Lower leg skin (tissue), 3 donors: ENCODE measurements at regions not wholly inside any gene's neighbourhood (a gene's known extent, or its start where the extent isn't known, plus 50 kb on each side); places are given as distances from the start of the nearest gene placed in this dataset.

Source experiments
- POLR2A ChIP-seq, 2 donors: fragments of 450-650 bp; IDR thresholded peaks; one replicate each; pipeline ENCODE4 v1.6.1; 2016 to 2017; ENCODE audit warnings: antibody characterized with exemption in 2 of 2, mild to moderate bottlenecking in 1 of 2, moderate library complexity in 1 of 2
- TF ChIP-seq, protein P1 (sequence below), 3 donors: fragments of 450-650 bp; IDR thresholded peaks; one replicate each; pipeline ENCODE4 v1.5.1; 2016; ENCODE audit warnings: antibody characterized with exemption in 3 of 3, mild to moderate bottlenecking in 3 of 3, moderate library complexity in 2 of 3

DNA sequence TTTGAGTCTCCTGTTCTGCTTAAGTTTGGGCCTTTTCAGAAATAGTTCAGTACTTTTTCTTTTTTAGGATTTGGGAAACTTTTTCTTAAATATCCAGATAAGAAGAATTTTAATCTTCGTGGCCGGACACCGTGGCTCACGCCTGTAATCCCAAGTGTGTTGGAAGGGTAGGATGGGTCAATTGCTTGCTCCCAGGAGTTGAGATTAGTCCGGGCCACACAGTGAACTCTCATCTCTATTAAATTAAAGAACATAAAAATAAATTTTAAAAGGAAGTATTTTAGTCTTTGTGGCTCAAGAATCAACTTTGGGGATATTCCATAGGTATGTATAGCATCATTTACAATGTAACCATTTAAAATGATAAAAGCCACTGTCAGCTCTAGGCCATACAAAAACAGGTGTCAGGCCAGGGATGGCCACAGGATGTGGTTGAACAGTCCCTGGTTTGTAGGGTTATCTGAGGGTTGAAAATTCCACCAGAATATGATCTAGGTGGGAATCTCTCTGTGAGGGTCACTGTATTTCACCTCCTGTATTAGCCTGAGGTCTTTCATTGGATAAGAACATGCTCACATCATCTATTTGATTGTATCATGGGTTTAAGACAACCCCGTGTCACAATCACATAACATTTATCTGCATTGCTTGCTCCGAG lies 115.6 kb downstream of the GGTLC2 start:
- no peak for TF ChIP-seq POLR2A (IDR thresholded peaks at IDR 0.05)
- TF ChIP-seq, protein P1, sequence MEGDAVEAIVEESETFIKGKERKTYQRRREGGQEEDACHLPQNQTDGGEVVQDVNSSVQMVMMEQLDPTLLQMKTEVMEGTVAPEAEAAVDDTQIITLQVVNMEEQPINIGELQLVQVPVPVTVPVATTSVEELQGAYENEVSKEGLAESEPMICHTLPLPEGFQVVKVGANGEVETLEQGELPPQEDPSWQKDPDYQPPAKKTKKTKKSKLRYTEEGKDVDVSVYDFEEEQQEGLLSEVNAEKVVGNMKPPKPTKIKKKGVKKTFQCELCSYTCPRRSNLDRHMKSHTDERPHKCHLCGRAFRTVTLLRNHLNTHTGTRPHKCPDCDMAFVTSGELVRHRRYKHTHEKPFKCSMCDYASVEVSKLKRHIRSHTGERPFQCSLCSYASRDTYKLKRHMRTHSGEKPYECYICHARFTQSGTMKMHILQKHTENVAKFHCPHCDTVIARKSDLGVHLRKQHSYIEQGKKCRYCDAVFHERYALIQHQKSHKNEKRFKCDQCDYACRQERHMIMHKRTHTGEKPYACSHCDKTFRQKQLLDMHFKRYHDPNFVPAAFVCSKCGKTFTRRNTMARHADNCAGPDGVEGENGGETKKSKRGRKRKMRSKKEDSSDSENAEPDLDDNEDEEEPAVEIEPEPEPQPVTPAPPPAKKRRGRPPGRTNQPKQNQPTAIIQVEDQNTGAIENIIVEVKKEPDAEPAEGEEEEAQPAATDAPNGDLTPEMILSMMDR (IDR thresholded peaks at IDR 0.05): no peak
